HepG2 (cell line): ENCODE measurements at regions not wholly inside any gene's neighbourhood (a gene's known extent, or its start where the extent isn't known, plus 50 kb on each side); places are given as distances from the start of the nearest gene placed in this dataset.

Experiments used
- ATAC-seq: fragments of 200-7000 bp; cut with Tn5 transposase; 3 replicates; pipeline ENCODE4 v1.9.1; 2020; ENCODE audit warnings: mild to moderate bottlenecking, moderate library complexity
- BruUV-seq: library from RNA; stranded (reverse); fragments of 400-500 nt; replicated peaks from 2 replicates; lab custom pipeline; 2021; lab: Mats Ljungman, UMichigan
- CTCF ChIA-PET: fragments of 300-600 bp; formaldehyde crosslinking; extraction: SDS; loops from one replicate; lab custom pipeline; 2021; ENCODE audit warnings: low total read pairs, inconsistent platforms, low intra/inter-chr PET ratio; lab: Yijun Ruan, JAX
- POLR2A ChIA-PET: fragments of 350-600 bp; sonication (Branson Sonifier 250); formaldehyde crosslinking; loops from one replicate; lab custom pipeline; 2020; ENCODE audit warnings: antibody characterized with exemption, inconsistent platforms; lab: Yijun Ruan, JAX
- DNase-seq: peaks from one replicate; pipeline ENCODE4 v3.0.0-alpha.2; 2015; ENCODE audit warnings: low spot score
- FAIRE-seq: peaks from 3 replicates; lab custom pipeline; 2011; peaks lifted over from hg19 to GRCh38; lab: Jason Lieb, UNC
- H2AFZ ChIP-seq: one replicate; pipeline ENCODE4 v1.6.1; 2011; ENCODE audit warnings: low read length, inconsistent platforms
- H3K27ac ChIP-seq: fragments of 300-600 bp; 3 replicates; pipeline ENCODE4 v1.8.0; 2011; ENCODE audit warnings: mixed run types, mild to moderate bottlenecking, mixed read lengths, low read length, inconsistent platforms; ENCODE audit not compliant: insufficient read depth; ENCODE audit errors: extremely low read length
- H3K27me3 ChIP-seq, 2 experiments: fragments of 200-600 bp in 1 of 2; 2 replicates in 1 of 2; 3 replicates in 1 of 2; pipeline versions ENCODE4 v1.6.0 to v1.8.0; 2011; ENCODE audit warnings: low read length in 2 of 2, mild to moderate bottlenecking in 2 of 2, moderate library complexity in 2 of 2, inconsistent platforms in 1 of 2; ENCODE audit not compliant: insufficient read depth in 2 of 2, control insufficient read depth in 1 of 2
- H3K36me3 ChIP-seq, 2 experiments: fragments of 200-600 bp in 1 of 2; replicated peaks in 1 of 2; 2 replicates in 1 of 2; 3 replicates in 1 of 2; pipeline versions ENCODE4 v1.5.1 to v1.8.0; 2011; ENCODE audit warnings: low read length in 2 of 2, inconsistent platforms in 1 of 2; ENCODE audit not compliant: insufficient read depth in 2 of 2, control insufficient read depth in 1 of 2
- H3K4me1 ChIP-seq: 2 replicates; pipeline ENCODE4 v1.5.1; 2012; ENCODE audit warnings: low read length, inconsistent platforms; ENCODE audit not compliant: insufficient read depth
- H3K4me2 ChIP-seq: 2 replicates; pipeline ENCODE4 v1.6.0; 2011; ENCODE audit warnings: low read depth, low read length, inconsistent platforms
- H3K4me3 ChIP-seq, 3 experiments: fragments of 200-600 bp in 1 of 3; sonication (generic), shearing (Covaris generic) in 1 of 3; replicated peaks in 1 of 3; 2 replicates each; pipeline ENCODE4 v1.5.1; 2011 to 2016; ENCODE audit warnings: low read length in 3 of 3, inconsistent platforms in 2 of 3, low read depth in 2 of 3, mild to moderate bottlenecking in 2 of 3, control low read depth in 1 of 3, mixed read lengths in 1 of 3; ENCODE audit not compliant: insufficient read depth in 1 of 3
- H3K79me2 ChIP-seq: one replicate; pipeline ENCODE4 v1.6.1; 2011; ENCODE audit warnings: low read length, inconsistent platforms; ENCODE audit not compliant: insufficient read depth
- H3K9ac ChIP-seq: 2 replicates; pipeline ENCODE4 v1.6.0; 2011; ENCODE audit warnings: mild to moderate bottlenecking, low read depth, low read length, inconsistent platforms; ENCODE audit not compliant: insufficient read depth
- H3K9me3 ChIP-seq: 2 replicates; pipeline ENCODE4 v1.5.1; 2012; ENCODE audit warnings: mild to moderate bottlenecking, low read length
- H4K20me1 ChIP-seq: 2 replicates; pipeline ENCODE4 v1.6.0; 2011; ENCODE audit warnings: inconsistent platforms, mild to moderate bottlenecking, low read length, moderate library complexity; ENCODE audit not compliant: insufficient read depth
- ETV6 ChIP-seq: sonication (generic); formaldehyde crosslinking; conservative IDR thresholded peaks from 2 replicates; pipeline ENCODE4 v1.4.0; 2020; ENCODE audit warnings: missing genetic modification reagents
- MTA1 ChIP-seq: sonication (generic); formaldehyde crosslinking; IDR thresholded peaks from 2 replicates; pipeline ENCODE4 v1.4.0; 2020; ENCODE audit warnings: missing genetic modification reagents, mild to moderate bottlenecking, borderline replicate concordance
- NFIC ChIP-seq: IDR thresholded peaks from 2 replicates; pipeline ENCODE4 v1.6.1; 2012; ENCODE audit warnings: mild to moderate bottlenecking, low read length, inconsistent platforms
- SATB2 ChIP-seq: sonication (generic); formaldehyde crosslinking; IDR thresholded peaks from 2 replicates; pipeline ENCODE4 v1.5.0; 2020; ENCODE audit warnings: missing genetic modification reagents
- SMARCC2 ChIP-seq: fragments of 450-650 bp; IDR thresholded peaks from 2 replicates; pipeline ENCODE4 v1.6.1; 2017; ENCODE audit warnings: antibody characterized with exemption, mild to moderate bottlenecking
- SRSF9 ChIP-seq: fragments of 200-400 bp; formaldehyde crosslinking; IDR thresholded peaks from 2 replicates; pipeline ENCODE4 v1.6.1; 2018; ENCODE audit warnings: borderline replicate concordance, mild to moderate bottlenecking, low read depth, low read length; ENCODE audit not compliant: insufficient read depth, poor library complexity, severe bottlenecking
- ZFP62 ChIP-seq: sonication (generic); formaldehyde crosslinking; IDR thresholded peaks from 2 replicates; pipeline ENCODE4 v1.4.0; 2020; ENCODE audit warnings: missing genetic modification reagents
- ZNF34 ChIP-seq: sonication (generic); formaldehyde crosslinking; IDR thresholded peaks from 2 replicates; pipeline ENCODE4 v1.4.0; 2020; ENCODE audit warnings: mild to moderate bottlenecking, missing genetic modification reagents, borderline replicate concordance
- ZSCAN22 ChIP-seq: sonication (generic); formaldehyde crosslinking; IDR thresholded peaks from 2 replicates; pipeline ENCODE4 v1.4.0; 2020; ENCODE audit warnings: mild to moderate bottlenecking, missing genetic modification reagents
- ZZZ3 ChIP-seq: sonication (generic); formaldehyde crosslinking; IDR thresholded peaks from 2 replicates; pipeline ENCODE4 v1.4.0; 2020; ENCODE audit warnings: missing genetic modification reagents, mild to moderate bottlenecking, borderline replicate concordance
- WGBS: methylation state at CpG from one replicate; pipeline ENCODE4 v1.1.6; 2017; ENCODE audit warnings: low lambda C conversion rate; 5-methylcytosine and 5-hydroxymethylcytosine counted together
- in situ Hi-C: cut with HindIII; loops from 2 replicates; pipeline ENCODE4 v1.10.0; 2017; ENCODE audit warnings: low pct_unique_long_range_greater_than_20kb; ENCODE audit not compliant: extremely low pct_ligation_motif_present
- intact Hi-C: fragments of 100-400 bp; cut with micrococcal nuclease; formaldehyde crosslinking; loops from one replicate; pipeline ENCODE4 v1.10.0; 2022; ENCODE audit not compliant: unreplicated experiment
- TF ChIP-seq, protein P1 (sequence below): IDR thresholded peaks from 2 replicates; pipeline ENCODE4 v1.6.1; 2016; ENCODE audit warnings: mild to moderate bottlenecking
- TF ChIP-seq, protein P2 (sequence below): sonication (generic); formaldehyde crosslinking; IDR thresholded peaks from 2 replicates; pipeline ENCODE4 v1.4.0; 2020; ENCODE audit warnings: mild to moderate bottlenecking, missing genetic modification reagents
- TF ChIP-seq, protein P3 (sequence below): sonication (generic); formaldehyde crosslinking; IDR thresholded peaks from 2 replicates; pipeline ENCODE4 v1.5.0; 2020; ENCODE audit warnings: missing genetic modification reagents
- TF ChIP-seq, protein P4 (sequence below): IDR thresholded peaks from 2 replicates; pipeline ENCODE4 v1.6.1; 2016; ENCODE audit warnings: missing biosample characterization, missing genetic modification reagents, low read depth
- TF ChIP-seq, protein P5 (sequence below): sonication (generic); formaldehyde crosslinking; IDR thresholded peaks from 2 replicates; pipeline ENCODE4 v1.5.1; 2020; ENCODE audit warnings: mild to moderate bottlenecking, moderate library complexity, missing genetic modification reagents
- TF ChIP-seq, protein P6 (sequence below): sonication (generic); formaldehyde crosslinking; conservative IDR thresholded peaks from 2 replicates; pipeline ENCODE4 v1.4.0; 2020; ENCODE audit warnings: mild to moderate bottlenecking, missing genetic modification reagents, moderate library complexity

DNA sequence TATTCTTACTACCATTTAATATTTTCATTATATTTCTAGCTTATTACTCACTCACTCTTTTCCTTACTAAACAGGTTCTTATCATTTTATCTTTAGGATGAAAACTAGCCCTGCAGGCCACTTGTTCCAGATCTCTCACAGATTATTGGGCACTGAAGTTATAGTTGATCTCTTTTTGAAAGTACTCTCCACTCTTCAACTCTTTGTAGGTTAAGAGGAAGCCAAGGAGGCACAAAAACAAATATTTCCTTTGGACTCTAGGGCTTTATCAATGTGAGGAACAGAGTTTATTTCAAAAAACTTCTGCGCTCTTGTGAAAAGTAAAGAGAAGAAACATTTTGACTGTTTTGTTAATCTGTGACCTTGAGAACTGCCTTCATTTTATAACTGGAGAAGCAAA, 96.0 kb upstream of the NPHP3 start:
- Histone ChIP-seq H2AFZ (no peak overlapping the region), H3K36me3 (no peaks in the 10 kb centered on the region), H3K4me2 (no peak overlapping the region), H3K4me3 (no peak overlapping the region), H3K4me1 (no peaks in the 10 kb centered on the region), H3K79me2 (no peaks in the 10 kb centered on the region), H3K9ac (no peak overlapping the region), H4K20me1 (no peaks in the 10 kb centered on the region), H3K27ac (no peak overlapping the region), H3K9me3 (no peaks in the 10 kb centered on the region), H3K27me3 (no peaks in the 10 kb centered on the region)
- CTCF ChIA-PET = no interaction called here
- 52% methylated on average over 1 of the region's 1 CpG for WGBS
- FAIRE-seq (no peak), ATAC-seq (no peak), DNase-seq (no peak)
- POLR2A ChIA-PET = no interaction called here
- TF ChIP-seq SMARCC2 (no peak), ZSCAN22 (CRISPR knock-in tag) (no peak), NFIC (no peak), ZNF34 (CRISPR knock-in tag) (no peak), ZZZ3 (no peak), SRSF9 (no peak), ZFP62 (CRISPR knock-in tag) (no peak), SATB2 (CRISPR knock-in tag) (no peak), MTA1 (CRISPR knock-in tag) (no peak), ETV6 (CRISPR knock-in tag) (no peak)
- TF ChIP-seq, protein P1, sequence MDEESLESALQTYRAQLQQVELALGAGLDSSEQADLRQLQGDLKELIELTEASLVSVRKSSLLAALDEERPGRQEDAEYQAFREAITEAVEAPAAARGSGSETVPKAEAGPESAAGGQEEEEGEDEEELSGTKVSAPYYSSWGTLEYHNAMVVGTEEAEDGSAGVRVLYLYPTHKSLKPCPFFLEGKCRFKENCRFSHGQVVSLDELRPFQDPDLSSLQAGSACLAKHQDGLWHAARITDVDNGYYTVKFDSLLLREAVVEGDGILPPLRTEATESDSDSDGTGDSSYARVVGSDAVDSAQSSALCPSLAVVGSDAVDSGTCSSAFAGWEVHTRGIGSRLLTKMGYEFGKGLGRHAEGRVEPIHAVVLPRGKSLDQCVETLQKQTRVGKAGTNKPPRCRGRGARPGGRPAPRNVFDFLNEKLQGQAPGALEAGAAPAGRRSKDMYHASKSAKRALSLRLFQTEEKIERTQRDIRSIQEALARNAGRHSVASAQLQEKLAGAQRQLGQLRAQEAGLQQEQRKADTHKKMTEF (CRISPR knock-in tag) = no peak
- TF ChIP-seq, protein P2, sequence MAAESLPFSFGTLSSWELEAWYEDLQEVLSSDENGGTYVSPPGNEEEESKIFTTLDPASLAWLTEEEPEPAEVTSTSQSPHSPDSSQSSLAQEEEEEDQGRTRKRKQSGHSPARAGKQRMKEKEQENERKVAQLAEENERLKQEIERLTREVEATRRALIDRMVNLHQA (CRISPR knock-in tag) = no peak
- TF ChIP-seq, protein P3, sequence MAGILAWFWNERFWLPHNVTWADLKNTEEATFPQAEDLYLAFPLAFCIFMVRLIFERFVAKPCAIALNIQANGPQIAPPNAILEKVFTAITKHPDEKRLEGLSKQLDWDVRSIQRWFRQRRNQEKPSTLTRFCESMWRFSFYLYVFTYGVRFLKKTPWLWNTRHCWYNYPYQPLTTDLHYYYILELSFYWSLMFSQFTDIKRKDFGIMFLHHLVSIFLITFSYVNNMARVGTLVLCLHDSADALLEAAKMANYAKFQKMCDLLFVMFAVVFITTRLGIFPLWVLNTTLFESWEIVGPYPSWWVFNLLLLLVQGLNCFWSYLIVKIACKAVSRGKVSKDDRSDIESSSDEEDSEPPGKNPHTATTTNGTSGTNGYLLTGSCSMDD = no peak
- TF ChIP-seq, protein P4, sequence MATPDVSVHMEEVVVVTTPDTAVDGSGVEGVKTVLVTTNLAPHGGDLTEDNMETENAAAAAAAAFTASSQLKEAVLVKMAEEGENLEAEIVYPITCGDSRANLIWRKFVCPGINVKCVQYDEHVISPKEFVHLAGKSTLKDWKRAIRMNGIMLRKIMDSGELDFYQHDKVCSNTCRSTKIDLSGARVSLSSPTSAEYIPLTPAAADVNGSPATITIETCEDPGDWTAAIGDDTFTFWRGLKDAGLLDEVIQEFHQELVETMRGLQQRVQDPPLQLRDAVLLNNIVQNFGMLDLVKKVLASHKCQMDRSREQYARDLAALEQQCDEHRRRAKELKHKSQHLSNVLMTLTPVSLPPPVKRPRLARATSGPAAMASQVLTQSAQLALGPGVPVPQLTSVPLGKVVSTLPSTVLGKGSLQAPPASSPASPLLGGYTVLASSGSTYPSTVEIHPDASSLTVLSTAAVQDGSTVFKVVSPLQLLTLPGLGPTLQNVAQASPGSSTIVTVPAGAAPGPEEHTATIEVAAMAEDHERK (CRISPR knock-in tag) = no peak
- TF ChIP-seq, protein P5, sequence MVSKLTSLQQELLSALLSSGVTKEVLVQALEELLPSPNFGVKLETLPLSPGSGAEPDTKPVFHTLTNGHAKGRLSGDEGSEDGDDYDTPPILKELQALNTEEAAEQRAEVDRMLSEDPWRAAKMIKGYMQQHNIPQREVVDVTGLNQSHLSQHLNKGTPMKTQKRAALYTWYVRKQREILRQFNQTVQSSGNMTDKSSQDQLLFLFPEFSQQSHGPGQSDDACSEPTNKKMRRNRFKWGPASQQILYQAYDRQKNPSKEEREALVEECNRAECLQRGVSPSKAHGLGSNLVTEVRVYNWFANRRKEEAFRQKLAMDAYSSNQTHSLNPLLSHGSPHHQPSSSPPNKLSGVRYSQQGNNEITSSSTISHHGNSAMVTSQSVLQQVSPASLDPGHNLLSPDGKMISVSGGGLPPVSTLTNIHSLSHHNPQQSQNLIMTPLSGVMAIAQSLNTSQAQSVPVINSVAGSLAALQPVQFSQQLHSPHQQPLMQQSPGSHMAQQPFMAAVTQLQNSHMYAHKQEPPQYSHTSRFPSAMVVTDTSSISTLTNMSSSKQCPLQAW (CRISPR knock-in tag) = no peak
- TF ChIP-seq, protein P6, sequence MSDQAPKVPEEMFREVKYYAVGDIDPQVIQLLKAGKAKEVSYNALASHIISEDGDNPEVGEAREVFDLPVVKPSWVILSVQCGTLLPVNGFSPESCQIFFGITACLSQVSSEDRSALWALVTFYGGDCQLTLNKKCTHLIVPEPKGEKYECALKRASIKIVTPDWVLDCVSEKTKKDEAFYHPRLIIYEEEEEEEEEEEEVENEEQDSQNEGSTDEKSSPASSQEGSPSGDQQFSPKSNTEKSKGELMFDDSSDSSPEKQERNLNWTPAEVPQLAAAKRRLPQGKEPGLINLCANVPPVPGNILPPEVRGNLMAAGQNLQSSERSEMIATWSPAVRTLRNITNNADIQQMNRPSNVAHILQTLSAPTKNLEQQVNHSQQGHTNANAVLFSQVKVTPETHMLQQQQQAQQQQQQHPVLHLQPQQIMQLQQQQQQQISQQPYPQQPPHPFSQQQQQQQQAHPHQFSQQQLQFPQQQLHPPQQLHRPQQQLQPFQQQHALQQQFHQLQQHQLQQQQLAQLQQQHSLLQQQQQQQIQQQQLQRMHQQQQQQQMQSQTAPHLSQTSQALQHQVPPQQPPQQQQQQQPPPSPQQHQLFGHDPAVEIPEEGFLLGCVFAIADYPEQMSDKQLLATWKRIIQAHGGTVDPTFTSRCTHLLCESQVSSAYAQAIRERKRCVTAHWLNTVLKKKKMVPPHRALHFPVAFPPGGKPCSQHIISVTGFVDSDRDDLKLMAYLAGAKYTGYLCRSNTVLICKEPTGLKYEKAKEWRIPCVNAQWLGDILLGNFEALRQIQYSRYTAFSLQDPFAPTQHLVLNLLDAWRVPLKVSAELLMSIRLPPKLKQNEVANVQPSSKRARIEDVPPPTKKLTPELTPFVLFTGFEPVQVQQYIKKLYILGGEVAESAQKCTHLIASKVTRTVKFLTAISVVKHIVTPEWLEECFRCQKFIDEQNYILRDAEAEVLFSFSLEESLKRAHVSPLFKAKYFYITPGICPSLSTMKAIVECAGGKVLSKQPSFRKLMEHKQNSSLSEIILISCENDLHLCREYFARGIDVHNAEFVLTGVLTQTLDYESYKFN = no peak
- BruUV-seq = no TSS peak
- intact Hi-C loops = no loop called here
- in situ Hi-C loops = loop anchor here (25.0 kb wide), 1 partner anchor 94 kb away; no protein-coding TSS in a partner anchor
